ENCODE measurements at regions not wholly inside any gene's neighbourhood (a gene's known extent, or its start where the extent isn't known, plus 50 kb on each side); places are given as distances from the start of the nearest gene placed in this dataset.

GRCh38 chr18:78071166-78071710 lies 821.6 kb downstream of the GALR1 start:
- DNase-seq (ENCODE audit: low read depth) = no peak

GRCh38 chr18:78071776-78072175 lies 822.1 kb downstream of the GALR1 start:
- DNase-seq (ENCODE audit: low read depth) = no peak

- no peak for DNase-seq (ENCODE audit: low read depth)
Observed at GRCh38 chr18:78072375-78072774, 822.7 kb downstream of the GALR1 start.

DNA sequence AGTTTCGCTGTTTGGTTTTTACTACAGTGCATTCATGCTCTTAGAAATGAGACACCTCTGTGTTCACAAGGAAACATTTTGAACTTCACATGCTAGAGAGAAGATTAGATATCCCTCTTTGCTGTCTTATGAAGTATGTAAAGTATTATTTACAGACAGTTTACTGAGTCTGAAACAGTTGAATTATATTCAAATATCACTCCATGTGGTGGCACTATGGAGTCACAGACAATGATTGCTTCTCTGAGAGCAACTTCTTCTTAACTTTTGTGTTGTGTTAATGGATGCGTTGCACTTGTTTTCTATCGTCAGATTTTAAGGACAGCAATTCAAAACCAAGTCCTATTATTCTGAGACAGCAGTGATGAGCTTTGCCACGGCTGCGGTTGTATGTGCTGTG lies 823.6 kb downstream of the GALR1 start:
- DNase-seq (ENCODE audit: low read depth) = no peak

GRCh38 chr18:78074400-78075020 lies 824.9 kb downstream of the GALR1 start:
- no peak for DNase-seq (ENCODE audit: low read depth)

DNA sequence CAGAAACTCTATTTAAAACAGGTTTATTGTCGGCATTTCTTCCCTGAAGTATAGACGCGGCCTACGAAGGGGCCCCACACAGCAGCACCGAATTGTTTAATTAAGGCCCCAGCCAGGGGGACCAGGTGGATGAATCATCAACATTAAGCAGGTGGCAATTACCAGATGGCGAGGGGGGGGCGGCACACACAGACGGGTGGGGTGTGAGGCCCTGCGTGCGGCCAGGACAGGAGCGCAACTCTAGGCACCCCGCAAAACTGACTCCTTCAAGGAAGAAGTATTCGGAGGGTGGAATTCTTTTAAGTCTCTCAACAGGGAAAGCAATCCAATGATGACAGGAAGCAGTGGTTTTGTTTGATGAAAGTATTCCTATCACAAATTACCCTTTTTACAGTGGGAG lies 830.4 kb downstream of the GALR1 start:
- no peak for DNase-seq (ENCODE audit: low read depth)

GRCh38 chr18:78080761-78081160 lies 831.1 kb downstream of the GALR1 start:
- no peak for DNase-seq (ENCODE audit: low read depth)

DNA sequence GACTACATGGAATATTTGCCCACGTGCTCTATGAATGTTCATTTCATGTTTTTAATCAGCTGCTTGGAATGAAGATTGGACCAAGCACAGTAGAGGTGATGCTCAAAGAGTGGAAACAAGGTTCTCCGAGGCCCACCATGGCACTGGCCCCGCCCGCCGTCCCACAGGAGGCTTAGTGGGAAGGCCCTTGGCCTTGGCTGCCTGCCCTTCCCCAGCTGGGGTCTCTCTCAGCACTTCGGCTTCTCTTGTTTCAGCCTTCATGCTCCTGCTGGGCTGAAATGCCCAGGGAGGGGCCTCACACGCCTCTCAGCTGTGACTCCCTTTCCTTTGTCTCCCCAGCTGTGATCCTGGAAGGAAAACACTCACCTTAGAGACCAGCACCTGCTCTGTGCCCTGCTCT lies 833.2 kb downstream of the GALR1 start:
- no peak for DNase-seq (ENCODE audit: low read depth)

GRCh38 chr18:78085241-78086185 lies 835.9 kb downstream of the GALR1 start:
- no peak for DNase-seq (ENCODE audit: low read depth)

- DNase-seq (ENCODE audit: low read depth) = no peak
Observed at GRCh38 chr18:78086931-78087330, 837.3 kb downstream of the GALR1 start.

- DNase-seq (ENCODE audit: low read depth) = no peak
Observed at GRCh38 chr18:78087338-78087737, 837.7 kb downstream of the GALR1 start.

DNA sequence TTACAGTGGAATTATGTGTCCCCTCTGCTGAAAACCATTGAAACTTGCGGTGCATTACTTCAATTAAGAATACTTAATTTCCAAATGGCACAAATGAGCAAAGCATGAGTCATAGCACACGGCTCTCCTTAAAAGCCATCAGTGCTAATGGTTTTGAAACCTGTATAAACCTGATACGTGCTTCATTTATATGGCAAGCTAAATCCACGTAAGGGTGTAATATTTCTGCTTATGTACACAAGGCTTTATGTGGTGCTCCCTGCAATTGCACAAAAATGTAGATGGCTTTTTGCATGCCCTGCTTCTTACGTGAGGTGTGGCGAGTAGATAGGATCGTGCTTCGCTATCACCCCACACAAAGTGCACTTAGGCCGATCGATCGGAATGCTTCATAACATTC lies 840.9 kb downstream of the GALR1 start:
- DNase-seq (ENCODE audit: low read depth) = no peak

GRCh38 chr18:78092901-78093300 lies 843.3 kb downstream of the GALR1 start:
- no peak for DNase-seq (ENCODE audit: low read depth)

GRCh38 chr18:78099979-78100588 lies 850.4 kb downstream of the GALR1 start:
- DNase-seq (ENCODE audit: low read depth) = no peak

GRCh38 chr18:78101091-78101490 lies 851.4 kb downstream of the GALR1 start:
- DNase-seq (ENCODE audit: low read depth) = no peak

DNA sequence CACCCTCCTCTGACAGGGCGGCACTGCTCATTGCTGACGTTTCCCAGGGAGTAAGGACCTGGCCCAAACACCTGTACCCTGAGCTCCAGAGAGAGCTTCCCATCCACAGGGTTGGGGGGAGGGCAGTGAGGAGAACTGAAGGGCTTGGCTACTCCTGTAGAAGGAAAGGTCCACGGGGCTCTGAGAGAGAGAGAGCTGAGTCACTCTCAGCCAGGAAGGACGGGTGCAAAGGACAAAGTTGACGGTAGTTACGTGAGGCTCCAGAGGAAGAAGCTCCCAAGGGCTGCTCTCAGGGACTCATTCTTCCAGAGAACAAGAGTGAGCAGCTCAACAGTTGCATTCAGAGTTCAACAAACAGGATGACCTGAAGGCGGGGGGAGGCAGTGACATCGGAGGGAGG lies 852.5 kb downstream of the GALR1 start:
- DNase-seq (ENCODE audit: low read depth) = no peak

DNA sequence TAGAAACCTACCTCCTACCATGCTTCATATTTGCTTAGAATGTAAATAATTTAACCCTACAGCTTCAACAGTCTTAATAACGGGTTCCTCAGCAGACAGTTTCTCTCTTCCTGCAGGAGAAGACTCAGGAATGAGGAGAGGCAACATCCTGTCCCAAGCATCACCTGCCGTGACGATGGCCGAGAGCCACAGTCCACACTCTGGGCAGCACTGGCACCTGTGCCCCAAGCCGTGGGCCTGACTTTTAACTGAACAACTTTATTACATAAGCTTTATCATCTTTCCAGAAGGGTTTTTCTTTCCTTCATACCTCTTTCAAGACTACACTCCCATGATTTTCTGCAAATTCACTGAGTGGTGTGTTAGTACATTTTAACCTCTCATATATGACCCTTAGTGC lies 856.0 kb downstream of the GALR1 start:
- no peak for DNase-seq (ENCODE audit: low read depth)

- DNase-seq (ENCODE audit: low read depth) = no peak
Observed at GRCh38 chr18:78106946-78107345, 857.3 kb downstream of the GALR1 start.

DNA sequence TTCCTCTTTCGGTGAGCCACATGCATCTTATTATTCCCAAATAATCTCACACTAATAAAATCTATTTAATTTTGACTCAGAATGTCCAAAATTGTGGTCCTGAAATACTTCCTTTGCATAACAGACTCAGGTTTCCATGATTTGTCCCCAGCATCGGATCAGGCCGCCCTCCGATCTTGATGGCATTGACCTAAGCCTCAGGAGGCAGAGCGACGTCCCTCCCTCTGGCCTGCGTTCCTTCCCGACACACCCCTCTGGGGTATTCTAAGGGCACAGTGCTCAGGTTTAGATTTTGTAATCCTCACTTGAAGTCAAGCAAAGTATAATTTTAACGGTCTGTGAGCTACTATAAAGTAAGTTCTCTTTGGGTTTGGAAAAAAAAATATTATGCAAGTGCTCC lies 857.7 kb downstream of the GALR1 start:
- DNase-seq (ENCODE audit: low read depth) = no peak

DNA sequence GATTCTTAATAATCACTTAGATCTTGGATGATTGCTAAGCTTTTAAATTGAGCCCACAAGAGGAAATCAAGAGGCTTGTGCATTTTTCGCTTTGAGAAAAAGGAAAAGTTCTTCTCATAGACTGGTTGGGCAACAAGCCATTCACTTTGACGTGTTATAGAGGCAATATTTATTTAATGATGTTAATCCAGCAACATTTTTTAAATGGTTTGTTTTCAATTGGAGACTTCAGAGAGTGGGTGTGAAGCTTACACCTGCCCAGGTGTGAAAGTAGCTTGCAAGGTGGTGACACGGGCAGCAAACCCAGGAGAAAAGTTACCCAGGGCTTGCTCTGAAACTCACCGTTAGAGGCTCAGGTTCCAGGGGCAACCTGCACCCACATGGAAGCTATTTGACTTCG lies 858.9 kb downstream of the GALR1 start:
- DNase-seq (ENCODE audit: low read depth) = no peak

DNA sequence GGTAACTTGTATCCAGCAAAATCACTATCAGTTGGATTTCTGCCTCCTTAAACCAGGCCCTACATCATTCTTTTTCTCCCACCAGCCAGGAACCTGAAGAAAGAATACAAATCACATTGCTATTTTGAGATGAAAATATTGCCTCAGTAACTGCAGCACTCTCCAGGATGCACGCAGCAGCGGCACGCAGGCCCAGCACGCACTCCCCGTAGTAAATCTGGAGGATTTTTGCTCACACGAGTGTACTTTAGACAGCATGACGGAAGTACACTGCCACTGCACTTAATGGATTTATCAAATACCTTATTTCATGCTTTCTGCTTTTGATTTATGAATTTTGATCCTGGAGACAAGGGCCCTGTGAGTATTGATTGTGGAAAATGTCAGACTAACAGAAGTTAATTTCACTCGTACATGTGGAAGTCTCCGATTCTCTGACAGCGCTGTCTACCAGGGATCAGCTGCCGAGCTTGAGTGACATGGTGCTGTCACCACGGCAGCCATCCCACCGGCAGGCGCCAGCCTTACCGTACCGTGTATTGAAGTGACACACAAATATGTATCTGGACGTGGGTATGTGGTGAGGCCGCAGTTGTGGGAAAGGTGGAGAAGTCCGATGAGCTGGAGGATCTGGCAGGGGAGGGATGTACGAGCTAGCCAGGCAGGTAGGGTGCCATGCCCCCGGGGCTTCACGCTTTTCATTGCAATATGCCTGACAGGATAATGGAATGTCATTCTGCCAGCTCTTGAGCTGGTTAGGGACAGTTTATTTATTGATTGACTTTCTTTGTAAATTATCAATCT lies 863.7 kb downstream of the GALR1 start:
- no peak for DNase-seq (ENCODE audit: low read depth)

GRCh38 chr18:78113940-78114251 lies 864.2 kb downstream of the GALR1 start:
- no peak for DNase-seq (ENCODE audit: low read depth)
